ENCODE measurements at regions not wholly inside any gene's neighbourhood (a gene's known extent, or its start where the extent isn't known, plus 50 kb on each side); places are given as distances from the start of the nearest gene placed in this dataset.

DNA sequence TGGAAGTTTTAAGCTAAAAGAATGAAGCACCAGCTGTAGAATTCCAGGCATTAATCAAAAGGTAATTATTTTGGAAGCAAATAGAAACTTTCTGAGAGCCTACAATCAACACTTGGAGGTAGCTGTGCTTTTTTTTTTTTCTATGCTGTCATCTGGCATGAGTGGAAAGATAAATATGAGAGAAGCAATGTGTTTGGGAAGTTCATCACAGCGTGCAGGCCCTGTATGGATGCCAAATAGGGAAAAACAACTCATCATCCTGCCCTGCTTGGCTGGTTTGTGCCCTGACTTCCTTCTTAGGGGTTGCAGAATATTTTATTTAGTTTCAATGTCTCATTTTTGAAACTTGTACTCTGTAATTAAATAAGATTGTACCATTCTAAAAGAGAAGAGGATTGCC, 437.4 kb downstream of the PIK3C3 start:
- TF ChIP-seq, protein P1, sequence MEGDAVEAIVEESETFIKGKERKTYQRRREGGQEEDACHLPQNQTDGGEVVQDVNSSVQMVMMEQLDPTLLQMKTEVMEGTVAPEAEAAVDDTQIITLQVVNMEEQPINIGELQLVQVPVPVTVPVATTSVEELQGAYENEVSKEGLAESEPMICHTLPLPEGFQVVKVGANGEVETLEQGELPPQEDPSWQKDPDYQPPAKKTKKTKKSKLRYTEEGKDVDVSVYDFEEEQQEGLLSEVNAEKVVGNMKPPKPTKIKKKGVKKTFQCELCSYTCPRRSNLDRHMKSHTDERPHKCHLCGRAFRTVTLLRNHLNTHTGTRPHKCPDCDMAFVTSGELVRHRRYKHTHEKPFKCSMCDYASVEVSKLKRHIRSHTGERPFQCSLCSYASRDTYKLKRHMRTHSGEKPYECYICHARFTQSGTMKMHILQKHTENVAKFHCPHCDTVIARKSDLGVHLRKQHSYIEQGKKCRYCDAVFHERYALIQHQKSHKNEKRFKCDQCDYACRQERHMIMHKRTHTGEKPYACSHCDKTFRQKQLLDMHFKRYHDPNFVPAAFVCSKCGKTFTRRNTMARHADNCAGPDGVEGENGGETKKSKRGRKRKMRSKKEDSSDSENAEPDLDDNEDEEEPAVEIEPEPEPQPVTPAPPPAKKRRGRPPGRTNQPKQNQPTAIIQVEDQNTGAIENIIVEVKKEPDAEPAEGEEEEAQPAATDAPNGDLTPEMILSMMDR (conservative IDR thresholded peaks at IDR 0.05; ENCODE audit: low read length) = no peak
- no peak for DNase-seq (ENCODE audit: low read depth)
- no peak overlapping the region for H3K4me3 ChIP-seq (ENCODE audit: low read length)

DNA sequence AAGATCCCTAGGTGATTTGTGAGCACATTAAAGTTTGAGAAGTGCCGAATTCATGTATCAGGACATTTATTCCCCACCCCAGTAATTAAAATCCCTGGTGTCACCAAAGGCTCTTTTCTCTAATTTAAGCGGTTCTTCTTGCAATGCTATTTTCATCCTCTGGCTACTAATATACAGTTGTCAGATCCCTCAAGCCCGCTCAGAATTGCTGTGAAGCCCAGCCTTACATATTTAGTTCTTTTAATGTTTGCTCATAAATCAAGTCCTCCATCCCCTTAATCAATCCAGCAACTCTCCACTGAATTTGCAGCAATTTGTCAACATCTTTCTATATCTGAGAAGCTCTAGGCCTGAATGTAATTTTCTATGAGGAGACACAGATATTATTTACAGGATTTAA, 437.9 kb downstream of the PIK3C3 start:
- TF ChIP-seq, protein P1 (conservative IDR thresholded peaks at IDR 0.05; ENCODE audit: low read length) = no peak
- no peak for DNase-seq (ENCODE audit: low read depth)
- H3K4me3 ChIP-seq (ENCODE audit: low read length) = no peak overlapping the region

DNA sequence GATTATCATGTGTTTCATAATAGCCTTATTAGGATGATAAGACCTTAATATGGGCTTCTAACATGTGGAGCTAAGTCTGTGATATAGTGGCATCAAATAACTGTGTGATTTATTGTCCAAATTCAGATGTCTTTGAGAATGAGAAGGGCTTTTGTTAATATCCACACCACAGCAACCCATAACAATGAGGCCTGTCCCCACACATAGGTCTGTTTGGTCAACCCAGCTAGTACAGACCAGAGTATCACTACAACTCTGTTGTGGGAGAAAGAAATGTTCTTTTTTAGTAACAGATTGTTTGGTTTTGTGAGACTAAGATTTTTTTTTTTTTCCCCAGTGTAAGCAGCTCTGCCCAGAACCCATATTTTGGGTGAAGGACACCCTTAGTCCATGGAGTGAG, 439.2 kb downstream of the PIK3C3 start:
- no peak overlapping the region for H3K4me3 ChIP-seq (ENCODE audit: low read length)
- TF ChIP-seq, protein P1 (conservative IDR thresholded peaks at IDR 0.05; ENCODE audit: low read length) = no peak
- no peak for DNase-seq (ENCODE audit: low read depth)

DNA sequence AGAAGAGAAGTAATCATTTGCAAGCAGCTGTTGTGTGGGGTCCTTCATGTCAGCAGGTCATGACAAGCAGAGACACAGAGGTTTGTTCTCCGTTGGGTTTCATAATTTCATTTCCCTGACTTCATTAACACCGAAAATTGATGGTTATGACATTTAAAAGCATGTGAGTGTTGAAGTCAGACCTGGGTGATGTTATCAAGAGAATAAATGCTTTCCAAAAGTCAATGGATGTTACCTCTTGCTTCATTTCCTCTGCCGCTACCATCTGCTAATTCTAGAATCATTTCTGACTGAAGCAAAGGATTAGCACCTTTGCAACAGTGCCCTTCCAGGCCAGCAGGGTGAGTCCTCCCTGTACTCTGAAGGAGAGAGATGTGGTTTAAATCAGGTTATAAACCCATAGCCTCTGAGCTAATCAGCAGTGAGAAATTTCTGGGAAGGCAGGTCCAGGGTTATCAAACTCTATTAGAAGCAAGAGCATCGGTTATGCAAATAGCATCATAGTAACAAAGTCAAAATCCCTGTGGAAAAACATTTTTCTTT, 446.2 kb downstream of the PIK3C3 start:
- no peak for DNase-seq (ENCODE audit: low read depth)
- H3K4me3 ChIP-seq (ENCODE audit: low read length) = no peak overlapping the region
- TF ChIP-seq, protein P1 (conservative IDR thresholded peaks at IDR 0.05; ENCODE audit: low read length) = no peak

DNA sequence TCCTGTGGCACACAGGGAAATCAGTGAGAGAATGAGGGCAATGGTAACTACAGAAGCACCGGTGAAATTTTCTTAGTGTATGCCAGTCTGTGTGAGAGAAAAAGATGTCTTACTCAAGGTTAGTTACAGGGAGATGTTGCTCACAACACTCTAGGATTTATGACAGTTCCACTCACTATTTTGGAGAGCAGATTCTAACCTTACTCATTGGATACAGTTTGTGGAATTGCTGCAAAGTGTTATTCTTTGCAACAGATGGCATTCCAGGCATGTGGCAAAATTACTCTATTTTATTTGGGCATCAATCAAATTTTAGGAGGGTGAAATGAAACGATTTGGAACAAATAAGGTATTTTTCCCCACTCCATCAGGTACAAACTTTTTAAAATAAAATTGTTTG, 449.1 kb downstream of the PIK3C3 start:
- DNase-seq (ENCODE audit: low read depth) = no peak
- H3K4me3 ChIP-seq (ENCODE audit: low read length) = no peak overlapping the region
- TF ChIP-seq, protein P1 (conservative IDR thresholded peaks at IDR 0.05; ENCODE audit: low read length) = no peak

DNA sequence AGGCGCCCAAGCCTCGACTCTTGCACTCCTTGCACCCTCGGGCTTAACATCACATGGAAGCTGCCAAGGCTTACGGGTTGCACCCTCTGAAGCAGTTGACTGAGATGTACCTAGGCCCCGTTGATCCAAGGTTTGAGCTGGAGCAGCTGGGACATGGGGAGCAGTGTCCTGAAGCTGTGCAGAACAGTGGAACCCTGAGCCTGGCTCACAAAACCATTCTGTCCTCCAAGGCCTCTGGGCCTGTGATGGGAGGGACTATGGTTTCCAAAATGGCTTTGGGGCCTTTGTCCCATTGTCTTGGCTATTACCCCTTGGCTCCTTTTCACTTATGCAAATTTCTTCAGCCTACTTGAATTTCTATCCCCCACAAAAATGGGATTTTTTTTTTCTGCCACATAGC, 454.0 kb downstream of the PIK3C3 start:
- no peak for DNase-seq (ENCODE audit: low read depth)
- no peak overlapping the region for H3K4me3 ChIP-seq (ENCODE audit: low read length)
- TF ChIP-seq, protein P1 (conservative IDR thresholded peaks at IDR 0.05; ENCODE audit: low read length) = no peak

DNA sequence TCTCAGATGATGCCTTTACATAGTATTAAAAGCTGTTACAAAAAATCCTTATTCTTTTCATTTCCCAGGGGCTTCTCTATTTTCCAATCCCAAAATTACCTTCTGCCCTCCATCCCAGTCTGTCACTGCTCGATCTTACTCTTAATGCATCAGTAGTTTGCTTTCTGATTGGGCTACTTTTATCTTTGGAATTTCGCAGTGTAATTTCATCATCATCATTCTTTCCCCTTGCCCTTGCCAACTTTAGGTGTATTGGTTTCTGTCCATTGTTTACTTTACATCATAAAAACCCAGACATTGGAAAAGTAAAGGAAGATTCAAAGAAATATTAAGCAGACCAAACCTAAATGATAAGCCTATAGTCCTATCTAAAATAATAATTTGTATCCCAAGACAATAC, 457.2 kb downstream of the PIK3C3 start:
- DNase-seq (ENCODE audit: low read depth) = no peak
- TF ChIP-seq, protein P1 (conservative IDR thresholded peaks at IDR 0.05; ENCODE audit: low read length) = no peak
- H3K4me3 ChIP-seq (ENCODE audit: low read length) = no peak overlapping the region
